Endodermal cell (in vitro differentiated cells): ENCODE measurements at regions not wholly inside any gene's neighbourhood (a gene's known extent, or its start where the extent isn't known, plus 50 kb on each side); places are given as distances from the start of the nearest gene placed in this dataset.

ENCODE experiments used
- DNase-seq: peaks from one replicate; pipeline ENCODE4 v3.0.0-alpha.2; 2017
- H3K27ac ChIP-seq: 2 replicates; pipeline ENCODE4 v1.5.1; 2013; ENCODE audit warnings: mild to moderate bottlenecking, low read depth, low read length, moderate library complexity
- H3K27me3 ChIP-seq: 2 replicates; pipeline ENCODE4 v1.6.1; 2013; ENCODE audit warnings: mild to moderate bottlenecking, low read length, moderate library complexity; ENCODE audit not compliant: insufficient read depth, control insufficient read depth, poor library complexity, severe bottlenecking
- H3K36me3 ChIP-seq: 2 replicates; pipeline ENCODE4 v1.7.0; 2013; ENCODE audit warnings: mild to moderate bottlenecking, low read length, moderate library complexity; ENCODE audit not compliant: control insufficient read depth, insufficient read depth
- H3K4me1 ChIP-seq: one replicate; pipeline ENCODE4 v1.7.0; 2013; ENCODE audit warnings: low read length; ENCODE audit not compliant: control insufficient read depth, insufficient read depth
- H3K4me3 ChIP-seq: 2 replicates; pipeline ENCODE4 v1.5.1; 2013; ENCODE audit warnings: mild to moderate bottlenecking, low read length, moderate library complexity
- H3K9ac ChIP-seq: 2 replicates; pipeline ENCODE4 v1.6.1; 2013; ENCODE audit warnings: mild to moderate bottlenecking, low read length, moderate library complexity; ENCODE audit not compliant: poor library complexity, severe bottlenecking; ENCODE audit errors: extremely low read depth
- H3K9me3 ChIP-seq: 2 replicates; pipeline ENCODE4 v1.6.1; 2013; ENCODE audit warnings: mild to moderate bottlenecking, low read length, moderate library complexity; ENCODE audit not compliant: control insufficient read depth
- H3K27ac Mint-ChIP-seq: 2 replicates; pipeline ENCODE4 v1.8.0; 2020; ENCODE audit warnings: mixed read lengths
- H3K27me3 Mint-ChIP-seq: 2 replicates; pipeline ENCODE4 v1.8.0; 2021; ENCODE audit warnings: mild to moderate bottlenecking, mixed read lengths; ENCODE audit not compliant: insufficient read depth
- H3K36me3 Mint-ChIP-seq: 2 replicates; pipeline ENCODE4 v1.8.0; 2020; ENCODE audit warnings: low read depth, mixed read lengths
- H3K4me1 Mint-ChIP-seq: 2 replicates; pipeline ENCODE4 v1.8.0; 2020; ENCODE audit warnings: mixed read lengths
- H3K4me3 Mint-ChIP-seq: 2 replicates; pipeline ENCODE4 v1.8.0; 2020; ENCODE audit warnings: mild to moderate bottlenecking, moderate library complexity, mixed read lengths
- H3K9me3 Mint-ChIP-seq: 2 replicates; pipeline ENCODE4 v1.8.0; 2020; ENCODE audit warnings: mild to moderate bottlenecking, mixed read lengths
- CTCF ChIP-seq: fragments of 200-600 bp; sonication (generic); conservative IDR thresholded peaks from 2 replicates; pipeline ENCODE4 v1.5.0; 2021; ENCODE audit warnings: antibody characterized with exemption, mild to moderate bottlenecking
- WGBS, 2 experiments: methylation state at CpG; one replicate each; pipeline versions ENCODE4 v1.1.5 to v1.1.7; 2013; ENCODE audit warnings: missing lambda C conversion rate in 2 of 2, mixed read lengths in 1 of 2; ENCODE audit not compliant: insufficient coverage in 1 of 2, insufficient read length in 1 of 2; 5-methylcytosine and 5-hydroxymethylcytosine counted together

GRCh38 chr4:138800421-138800820 lies 215.2 kb upstream of the NOCT start:
- Histone ChIP-seq H3K27ac (no peak overlapping the region), H3K27me3 (no peaks in the 10 kb centered on the region), H3K9ac (no peak overlapping the region), H3K9me3 (no peaks in the 10 kb centered on the region), H3K4me3 (no peak overlapping the region), H3K36me3 (no peaks in the 10 kb centered on the region), H3K4me1 (peaks cover 5% of the 10 kb centered on the region)
- Mint-ChIP-seq H3K36me3 (no peaks in the 10 kb centered on the region), H3K27me3 (peaks cover 4% of the 10 kb centered on the region), H3K9me3 (no peaks in the 10 kb centered on the region), H3K4me1 (peaks cover 6% of the 10 kb centered on the region), H3K4me3 (no peak overlapping the region), H3K27ac (no peak overlapping the region)
- TF ChIP-seq CTCF, result no peak
- 87 to 95% methylated on average over 4 of the region's 4 CpGs for WGBS, 2 experiments
- no peak for DNase-seq

- Mint-ChIP-seq H3K4me3 (no peak overlapping the region), H3K36me3 (no peaks in the 10 kb centered on the region), H3K4me1 (no peaks in the 10 kb centered on the region), H3K27me3 (peaks cover 2% of the 10 kb centered on the region), H3K27ac (no peak overlapping the region), H3K9me3 (no peaks in the 10 kb centered on the region)
- WGBS, 2 experiments, result 88 to 95% methylated on average over 3 to 4 of the region's 4 CpGs
- Histone ChIP-seq H3K9me3 (no peaks in the 10 kb centered on the region), H3K4me1 (no peaks in the 10 kb centered on the region), H3K36me3 (no peaks in the 10 kb centered on the region), H3K27ac (no peak overlapping the region), H3K27me3 (no peaks in the 10 kb centered on the region), H3K4me3 (no peak overlapping the region), H3K9ac (no peak overlapping the region)
- no peak for DNase-seq
- no peak for TF ChIP-seq CTCF
Measured at GRCh38 chr4:138798404-138798803, 217.2 kb upstream of the NOCT start.

GRCh38 chr4:138797646-138798045 lies 217.9 kb upstream of the NOCT start:
- no peak overlapping the region for H3K4me3 ChIP-seq
- H3K9ac ChIP-seq, result no peak overlapping the region
- no peaks in the 10 kb centered on the region for H3K9me3 Mint-ChIP-seq
- no peaks in the 10 kb centered on the region for H3K4me1 Mint-ChIP-seq
- H3K36me3 ChIP-seq, result no peaks in the 10 kb centered on the region
- no peaks in the 10 kb centered on the region for H3K4me1 ChIP-seq
- H3K36me3 Mint-ChIP-seq, result no peaks in the 10 kb centered on the region
- no peak overlapping the region for H3K4me3 Mint-ChIP-seq
- no peaks in the 10 kb centered on the region for H3K9me3 ChIP-seq
- no peak for TF ChIP-seq CTCF
- DNase-seq, result no peak
- WGBS, 2 experiments, result 76 to 100% methylated on average over 1 to 2 of the region's 2 CpGs
- H3K27me3 Mint-ChIP-seq, result peaks cover 2% of the 10 kb centered on the region
- H3K27ac Mint-ChIP-seq, result no peak overlapping the region
- H3K27me3 ChIP-seq, result no peaks in the 10 kb centered on the region
- H3K27ac ChIP-seq, result no peak overlapping the region
